ENCODE measurements at regions not wholly inside any gene's neighbourhood (a gene's known extent, or its start where the extent isn't known, plus 50 kb on each side); places are given as distances from the start of the nearest gene placed in this dataset.
A peak's percentile ranks its signal among the peaks of the same experiment; 100 is the strongest.
"Not testable (repeated sequence)": the region's sequence is repeated elsewhere in the genome, so short reads cannot be mapped to it uniquely, and the experiment has no call there.

GRCh38 chr1:117314951-117315350, 52.3 kb upstream of the MAN1A2 start:
- DNase-seq, result not testable (repeated sequence)

GRCh38 chr1:117313555-117313954, 53.7 kb upstream of the MAN1A2 start:
- DNase-seq, result no peak

- DNase-seq, result no peak
Observed at GRCh38 chr1:117312453-117313138, 54.7 kb upstream of the MAN1A2 start.

GRCh38 chr1:117308311-117308916, 58.8 kb upstream of the MAN1A2 start:
- DNase-seq, result no peak

- DNase-seq, result no peak
Observed at GRCh38 chr1:117301901-117302300, 65.3 kb upstream of the MAN1A2 start.

- DNase-seq, result not testable (repeated sequence)
Observed at GRCh38 chr1:117300183-117300582, 67.1 kb upstream of the MAN1A2 start.

GRCh38 chr1:117295001-117295400, 72.2 kb upstream of the MAN1A2 start:
- DNase-seq, result no peak

GRCh38 chr1:117290890-117291289, 76.4 kb upstream of the MAN1A2 start:
- DNase-seq, result no peak

GRCh38 chr1:117289316-117289870, 77.9 kb upstream of the MAN1A2 start:
- DNase-seq, result no peak

GRCh38 chr1:117286562-117286961, 75.8 kb upstream of the VTCN1 start:
- DNase-seq, result no peak

GRCh38 chr1:117286145-117286544, 75.4 kb upstream of the VTCN1 start:
- DNase-seq, result no peak

GRCh38 chr1:117284399-117285215, 73.9 kb upstream of the VTCN1 start:
- peak; percentile 41 to 66 for DNase-seq

- DNase-seq, result no peak
Observed at GRCh38 chr1:117278531-117278930, 67.8 kb upstream of the VTCN1 start.

GRCh38 chr1:117275055-117275454, 64.3 kb upstream of the VTCN1 start:
- DNase-seq, result no peak

GRCh38 chr1:117271959-117272358, 61.2 kb upstream of the VTCN1 start:
- DNase-seq, result no peak

- DNase-seq, result no peak
Observed at GRCh38 chr1:117271129-117271528, 60.4 kb upstream of the VTCN1 start.

- DNase-seq, result no peak
Observed at GRCh38 chr1:117270679-117271078, 60.0 kb upstream of the VTCN1 start.

- peak in 1 of 2 donors; percentile 29 for DNase-seq
Observed at GRCh38 chr1:117268535-117269455, 58.1 kb upstream of the VTCN1 start.

GRCh38 chr1:117267232-117267774, 56.6 kb upstream of the VTCN1 start:
- no peak for DNase-seq

- DNase-seq, result no peak
Observed at GRCh38 chr1:117262976-117263375, 52.2 kb upstream of the VTCN1 start.

GRCh38 chr1:117261424-117261785, 50.7 kb upstream of the VTCN1 start:
- no peak for DNase-seq
